ENCODE measurements at regions not wholly inside any gene's neighbourhood (a gene's known extent, or its start where the extent isn't known, plus 50 kb on each side); places are given as distances from the start of the nearest gene placed in this dataset.

DNA sequence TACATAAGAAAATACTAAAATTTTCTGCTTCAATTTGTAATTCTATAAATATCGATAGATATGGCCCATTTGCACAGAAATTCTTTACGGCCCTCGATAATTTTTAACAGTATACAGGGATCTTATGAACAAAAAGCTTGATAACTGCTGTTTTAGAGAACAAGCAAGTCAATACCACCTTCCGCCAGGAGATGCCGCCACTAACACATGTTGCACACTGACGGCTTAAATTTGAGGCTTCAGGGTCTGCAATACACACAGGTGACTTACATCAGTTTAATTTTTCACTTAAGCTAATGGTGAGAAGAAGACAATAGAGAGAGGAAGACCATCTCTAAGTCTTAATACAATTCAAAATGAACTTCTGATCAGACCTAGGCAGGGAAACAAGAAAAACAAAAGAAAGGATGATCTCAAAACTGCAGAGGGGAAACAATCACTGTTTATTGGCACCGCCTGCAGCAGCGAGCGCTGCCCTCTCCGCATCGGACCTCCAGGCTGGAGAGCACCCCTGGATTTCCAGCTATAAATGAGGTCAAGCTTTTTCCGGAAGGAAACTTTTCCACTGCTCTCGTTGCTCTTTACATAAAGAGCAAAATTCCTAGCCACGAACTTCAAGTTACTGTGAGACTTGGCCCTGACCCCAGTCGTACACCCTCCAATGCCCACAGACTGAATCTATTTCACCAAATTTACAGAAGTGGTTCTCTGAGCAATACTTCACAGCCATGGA is 53.9 kb downstream of the OTOR start:
- POLR2A ChIA-PET: interaction anchor here (0.6 to 0.7 kb wide), 2 partner anchors 630 to 930 kb away, joined by 3 read pairs; no protein-coding TSS in a partner anchor
- no TSS peak for BruUV-seq (replicated peaks)
- peaks cover 88% of the 10 kb centered on the region for H3K27me3 Mint-ChIP-seq (ENCODE audit: insufficient read depth, unreplicated experiment)
- H3K36me3 Mint-ChIP-seq (ENCODE audit: insufficient read depth, unreplicated experiment): no peaks in the 10 kb centered on the region
- peak; percentile 86 for TF ChIP-seq CTCF (IDR thresholded peaks at IDR 0.05; ENCODE audit: unreplicated experiment)
- DNase-seq (ENCODE audit: unreplicated experiment): peak; percentile 61
- H3K27ac Mint-ChIP-seq (ENCODE audit: low read depth, unreplicated experiment): no peak overlapping the region
- H3K4me1 Mint-ChIP-seq (ENCODE audit: insufficient read depth, unreplicated experiment): no peaks in the 10 kb centered on the region
- CTCF ChIA-PET: interaction anchor here (0.5 to 19.1 kb wide), 83 partner anchors 8 to 1563 kb away, joined by 3 to 577 read pairs (median 4); partner anchors contain the start of gene SNRPB2
- intact Hi-C loops (cut with micrococcal nuclease): no loop called here
- no peak overlapping the region for H3K4me3 Mint-ChIP-seq (ENCODE audit: unreplicated experiment)
- H3K9me3 Mint-ChIP-seq (ENCODE audit: unreplicated experiment): no peaks in the 10 kb centered on the region

GRCh38 chr20:16802652-16802935 is 54.4 kb downstream of the OTOR start:
- no TSS peak for BruUV-seq (replicated peaks)
- H3K27ac Mint-ChIP-seq (ENCODE audit: low read depth, unreplicated experiment): no peak overlapping the region
- H3K4me3 Mint-ChIP-seq (ENCODE audit: unreplicated experiment): no peak overlapping the region
- DNase-seq (ENCODE audit: unreplicated experiment): no peak
- CTCF ChIA-PET: interaction anchor here (0.5 to 19.1 kb wide), 68 partner anchors 8 to 1562 kb away, joined by 3 to 577 read pairs (median 4); partner anchors contain the start of gene SNRPB2
- peaks cover 88% of the 10 kb centered on the region for H3K27me3 Mint-ChIP-seq (ENCODE audit: insufficient read depth, unreplicated experiment)
- no peaks in the 10 kb centered on the region for H3K4me1 Mint-ChIP-seq (ENCODE audit: insufficient read depth, unreplicated experiment)
- H3K36me3 Mint-ChIP-seq (ENCODE audit: insufficient read depth, unreplicated experiment): no peaks in the 10 kb centered on the region
- intact Hi-C loops (cut with micrococcal nuclease): no loop called here
- POLR2A ChIA-PET: no interaction called here
- H3K9me3 Mint-ChIP-seq (ENCODE audit: unreplicated experiment): no peaks in the 10 kb centered on the region
- no peak for TF ChIP-seq CTCF (IDR thresholded peaks at IDR 0.05; ENCODE audit: unreplicated experiment)

- H3K27me3 Mint-ChIP-seq (ENCODE audit: insufficient read depth, unreplicated experiment): peaks cover 88% of the 10 kb centered on the region
- no peaks in the 10 kb centered on the region for H3K4me1 Mint-ChIP-seq (ENCODE audit: insufficient read depth, unreplicated experiment)
- no peaks in the 10 kb centered on the region for H3K36me3 Mint-ChIP-seq (ENCODE audit: insufficient read depth, unreplicated experiment)
- no peak overlapping the region for H3K27ac Mint-ChIP-seq (ENCODE audit: low read depth, unreplicated experiment)
- no TSS peak for BruUV-seq (replicated peaks)
- peak; percentile 88 for TF ChIP-seq CTCF (IDR thresholded peaks at IDR 0.05; ENCODE audit: unreplicated experiment)
- H3K4me3 Mint-ChIP-seq (ENCODE audit: unreplicated experiment): no peak overlapping the region
- peak; percentile 63 for DNase-seq (ENCODE audit: unreplicated experiment)
- ChIA-PET POLR2A (interaction anchor here (0.7 to 1.1 kb wide), 4 partner anchors 18 to 701 kb away, joined by 3 to 12 read pairs (median 4); no protein-coding TSS in a partner anchor), CTCF (interaction anchor here (0.5 to 19.1 kb wide), 73 partner anchors 9 to 1200 kb away, joined by 3 to 577 read pairs (median 4); no protein-coding TSS in a partner anchor)
- intact Hi-C loops (cut with micrococcal nuclease): loop anchor here (1.0 kb wide), 3 partner anchors 17 to 627 kb away; no protein-coding TSS in a partner anchor
- H3K9me3 Mint-ChIP-seq (ENCODE audit: unreplicated experiment): no peaks in the 10 kb centered on the region
Observed at GRCh38 chr20:16803965-16804792, 56.0 kb downstream of the OTOR start.

DNA sequence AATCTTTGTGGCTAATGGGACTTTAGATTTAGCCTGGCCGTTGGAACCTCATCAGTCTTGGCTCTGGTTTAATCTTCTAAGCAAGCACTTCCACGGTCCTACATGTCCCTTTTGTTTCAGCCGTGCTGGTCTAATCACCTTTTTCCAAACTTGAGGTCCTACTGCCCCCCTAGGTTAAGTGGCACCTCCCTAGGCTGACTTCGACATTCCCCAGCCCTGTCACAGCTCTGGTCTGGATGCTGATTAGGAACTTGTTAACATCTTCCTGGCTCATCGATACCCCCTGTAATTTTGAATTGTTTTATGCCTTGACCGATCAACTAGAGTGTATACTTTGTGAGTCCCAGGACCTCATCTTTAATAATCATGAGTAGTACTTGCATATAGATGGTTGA is 56.6 kb downstream of the OTOR start:
- Mint-ChIP-seq H3K4me1 (ENCODE audit: insufficient read depth, unreplicated experiment) (no peaks in the 10 kb centered on the region), H3K9me3 (ENCODE audit: unreplicated experiment) (no peaks in the 10 kb centered on the region), H3K4me3 (ENCODE audit: unreplicated experiment) (no peak overlapping the region), H3K27ac (ENCODE audit: low read depth, unreplicated experiment) (no peak overlapping the region), H3K27me3 (ENCODE audit: insufficient read depth, unreplicated experiment) (peaks cover 90% of the 10 kb centered on the region), H3K36me3 (ENCODE audit: insufficient read depth, unreplicated experiment) (no peaks in the 10 kb centered on the region)
- no TSS peak for BruUV-seq (replicated peaks)
- POLR2A ChIA-PET: no interaction called here
- no peak for DNase-seq (ENCODE audit: unreplicated experiment)
- CTCF ChIA-PET: interaction anchor here (0.6 to 19.1 kb wide), 28 partner anchors 8 to 998 kb away, joined by 3 to 577 read pairs (median 4); no protein-coding TSS in a partner anchor
- intact Hi-C loops (cut with micrococcal nuclease): loop anchor here (1.0 kb wide), 3 partner anchors 17 to 627 kb away; no protein-coding TSS in a partner anchor
- no peak for TF ChIP-seq CTCF (IDR thresholded peaks at IDR 0.05; ENCODE audit: unreplicated experiment)
